IMR-90 (cell line): ENCODE measurements at regions not wholly inside any gene's neighbourhood (a gene's known extent, or its start where the extent isn't known, plus 50 kb on each side); places are given as distances from the start of the nearest gene placed in this dataset.

ENCODE experiments used
- ATAC-seq: fragments of 200-7000 bp; cut with Tn5 transposase; 2 replicates; pipeline ENCODE4 v1.9.1; 2020; ENCODE audit warnings: low read depth, mild to moderate bottlenecking, moderate library complexity
- BruUV-seq: library from RNA; stranded (reverse); fragments of 400-500 nt; replicated peaks from 2 replicates; lab custom pipeline; 2021; lab: Mats Ljungman, UMichigan
- CTCF ChIA-PET: fragments of 300-600 bp; formaldehyde crosslinking; extraction: SDS; loops from one replicate; lab custom pipeline; 2021; ENCODE audit warnings: antibody characterized with exemption; lab: Yijun Ruan, JAX
- POLR2A ChIA-PET: fragments of 300-600 bp; sonication (Branson Sonifier 250); formaldehyde crosslinking; loops from one replicate; lab custom pipeline; 2022; ENCODE audit warnings: antibody characterized with exemption; ENCODE audit not compliant: unreplicated experiment; lab: Charles Lee
- DNase-seq: peaks from one replicate; pipeline ENCODE4 v3.0.0; 2013
- H2AFZ ChIP-seq: replicated peaks from 2 replicates; pipeline ENCODE3; 2013; ENCODE audit warnings: low read length, mild to moderate bottlenecking; ENCODE audit not compliant: poor library complexity
- H2AK5ac ChIP-seq: 2 replicates; pipeline ENCODE4 v1.6.1; 2013; ENCODE audit warnings: low read depth, low read length, inconsistent platforms
- H2AK9ac ChIP-seq: replicated peaks from 2 replicates; pipeline ENCODE3; 2013; ENCODE audit warnings: mild to moderate bottlenecking, low read depth, low read length, moderate library complexity; ENCODE audit not compliant: poor library complexity
- H2BK120ac ChIP-seq: 2 replicates; pipeline ENCODE4 v1.6.1; 2013; ENCODE audit warnings: low read depth, low read length, inconsistent platforms
- H2BK15ac ChIP-seq: 3 replicates; pipeline ENCODE4 v1.6.1; 2013; ENCODE audit warnings: low read depth, low read length, inconsistent platforms
- H2BK20ac ChIP-seq: 2 replicates; pipeline ENCODE4 v1.6.1; 2013; ENCODE audit warnings: low read depth, mild to moderate bottlenecking, inconsistent platforms, low read length, moderate library complexity
- H2BK5ac ChIP-seq: 2 replicates; pipeline ENCODE4 v1.6.1; 2013; ENCODE audit warnings: mild to moderate bottlenecking, low read depth, low read length, inconsistent platforms; ENCODE audit not compliant: poor library complexity, severe bottlenecking
- H3K14ac ChIP-seq: replicated peaks from 2 replicates; pipeline ENCODE4 v1.6.1; 2013; ENCODE audit warnings: low read depth, low read length, inconsistent platforms
- H3K18ac ChIP-seq: 2 replicates; pipeline ENCODE4 v1.6.1; 2013; ENCODE audit warnings: low read depth, low read length, control low read depth
- H3K23ac ChIP-seq: 2 replicates; pipeline ENCODE4 v1.6.1; 2013; ENCODE audit warnings: low read depth, low read length, inconsistent platforms
- H3K27ac ChIP-seq: 2 replicates; pipeline ENCODE4 v1.5.1; 2013; ENCODE audit warnings: mild to moderate bottlenecking, control low read depth, low read length; ENCODE audit not compliant: insufficient read depth
- H3K27me3 ChIP-seq: 2 replicates; pipeline ENCODE4 v1.6.1; 2013; ENCODE audit warnings: low read length; ENCODE audit not compliant: control insufficient read depth, insufficient read depth
- H3K36me3 ChIP-seq: 2 replicates; pipeline ENCODE4 v1.6.1; 2013; ENCODE audit warnings: low read length, mixed read lengths; ENCODE audit not compliant: control insufficient read depth, insufficient read depth
- H3K4ac ChIP-seq: 2 replicates; pipeline ENCODE4 v1.6.1; 2013; ENCODE audit warnings: low read depth, low read length, inconsistent platforms
- H3K4me1 ChIP-seq: 2 replicates; pipeline ENCODE4 v1.6.1; 2013; ENCODE audit warnings: low read length, mixed read lengths; ENCODE audit not compliant: control insufficient read depth, insufficient read depth
- H3K4me2 ChIP-seq: 2 replicates; pipeline ENCODE4 v1.6.1; 2013; ENCODE audit warnings: low read depth, mild to moderate bottlenecking, control low read depth, low read length, moderate library complexity
- H3K4me3 ChIP-seq: 2 replicates; pipeline ENCODE4 v1.5.1; 2013; ENCODE audit warnings: low read depth, mild to moderate bottlenecking, control low read depth, low read length, moderate library complexity; ENCODE audit not compliant: insufficient read depth
- H3K56ac ChIP-seq: 2 replicates; pipeline ENCODE4 v1.6.1; 2013; ENCODE audit warnings: low read length, inconsistent platforms; ENCODE audit not compliant: insufficient read depth; ENCODE audit errors: extremely low read depth
- H3K79me1 ChIP-seq, 2 experiments: 2 replicates each; pipeline ENCODE4 v1.6.1; 2013; ENCODE audit warnings: low read length in 2 of 2, inconsistent platforms in 1 of 2, low read depth in 1 of 2
- H3K9ac ChIP-seq: 2 replicates; pipeline ENCODE4 v1.6.1; 2013; ENCODE audit warnings: low read depth, low read length, control low read depth
- H3K9me1 ChIP-seq: 2 replicates; pipeline ENCODE4 v1.6.1; 2013; ENCODE audit warnings: low read length, inconsistent platforms; ENCODE audit not compliant: insufficient read depth
- H3K9me3 ChIP-seq: 2 replicates; pipeline ENCODE4 v1.6.1; 2013; ENCODE audit warnings: low read length; ENCODE audit not compliant: control insufficient read depth, insufficient read depth
- H4K20me1 ChIP-seq: 2 replicates; pipeline ENCODE4 v1.6.1; 2013; ENCODE audit warnings: low read length, inconsistent platforms; ENCODE audit not compliant: insufficient read depth
- H4K5ac ChIP-seq: 2 replicates; pipeline ENCODE4 v1.6.1; 2013; ENCODE audit warnings: mild to moderate bottlenecking, low read depth, low read length, control low read depth
- H4K8ac ChIP-seq, 2 experiments: 2 replicates each; pipeline ENCODE4 v1.6.1; 2013; ENCODE audit warnings: low read depth in 2 of 2, low read length in 2 of 2, control low read depth in 1 of 2, inconsistent platforms in 1 of 2
- H4K91ac ChIP-seq: 2 replicates; pipeline ENCODE4 v1.6.1; 2013; ENCODE audit warnings: low read depth, low read length, inconsistent platforms; ENCODE audit not compliant: insufficient read depth
- BHLHE40 ChIP-seq: fragments of 150-350 bp; IDR thresholded peaks from 2 replicates; pipeline ENCODE4 v1.6.1; 2016; ENCODE audit warnings: mild to moderate bottlenecking, low read depth, low read length
- CEBPB ChIP-seq: IDR thresholded peaks from 2 replicates; pipeline ENCODE4 v1.6.1; 2012; ENCODE audit warnings: low read depth, low read length, improper control_type of control experiment
- CHD1 ChIP-seq: IDR thresholded peaks from 2 replicates; pipeline ENCODE4 v1.6.1; 2012; ENCODE audit warnings: low read depth, low read length, improper control_type of control experiment
- CTCF ChIP-seq: conservative IDR thresholded peaks from 2 replicates; pipeline ENCODE4 v1.5.1; 2012; ENCODE audit warnings: mild to moderate bottlenecking, low read depth, low read length, improper control_type of control experiment
- FOS ChIP-seq: fragments of 150-350 bp; IDR thresholded peaks from 2 replicates; pipeline ENCODE4 v1.6.1; 2016; ENCODE audit warnings: low read depth, low read length
- MAFK ChIP-seq: IDR thresholded peaks from 2 replicates; pipeline ENCODE4 v1.6.1; 2012; ENCODE audit warnings: low read depth, low read length, improper control_type of control experiment
- MAZ ChIP-seq: IDR thresholded peaks from 2 replicates; pipeline ENCODE4 v1.6.1; 2012; ENCODE audit warnings: low read depth, mild to moderate bottlenecking, low read length, improper control_type of control experiment, moderate library complexity, borderline replicate concordance
- MXI1 ChIP-seq: IDR thresholded peaks from 2 replicates; pipeline ENCODE4 v1.6.1; 2012; ENCODE audit warnings: low read depth, mild to moderate bottlenecking, low read length, moderate library complexity, borderline replicate concordance
- NFE2L2 ChIP-seq: fragments of 150-350 bp; IDR thresholded peaks from 2 replicates; pipeline ENCODE4 v1.6.1; 2016; ENCODE audit warnings: low read depth, mild to moderate bottlenecking, low read length
- POLR2A ChIP-seq: IDR thresholded peaks from 2 replicates; pipeline ENCODE4 v1.6.1; 2012; ENCODE audit warnings: mild to moderate bottlenecking, low read depth, low read length
- RAD21 ChIP-seq: IDR thresholded peaks from 2 replicates; pipeline ENCODE4 v1.6.1; 2012; ENCODE audit warnings: low read length, improper control_type of control experiment
- RCOR1 ChIP-seq: IDR thresholded peaks from 2 replicates; pipeline ENCODE4 v1.6.1; 2012; ENCODE audit warnings: mild to moderate bottlenecking, low read length, improper control_type of control experiment; ENCODE audit not compliant: insufficient replicate concordance
- RFX5 ChIP-seq: IDR thresholded peaks from 2 replicates; pipeline ENCODE4 v1.8.0; 2012; ENCODE audit warnings: low read depth, mild to moderate bottlenecking, low read length, moderate library complexity
- SMC3 ChIP-seq: fragments of 150-350 bp; IDR thresholded peaks from 2 replicates; pipeline ENCODE4 v1.6.1; 2016; ENCODE audit warnings: low read depth, mild to moderate bottlenecking, antibody characterized with exemption, low read length, moderate library complexity
- USF2 ChIP-seq: fragments of 150-350 bp; IDR thresholded peaks from 2 replicates; pipeline ENCODE4 v1.6.1; 2017; ENCODE audit warnings: mild to moderate bottlenecking, antibody characterized with exemption, low read length, low read depth
- WGBS, 2 experiments: methylation state at CpG; one replicate each; pipeline versions ENCODE4 v1.1.5 to v1.1.7; 2013; ENCODE audit warnings: missing lambda C conversion rate in 2 of 2; ENCODE audit not compliant: insufficient read length in 1 of 2; ENCODE audit errors: extremely low coverage in 2 of 2; 5-methylcytosine and 5-hydroxymethylcytosine counted together
- dilution Hi-C: fragments of 300-500 bp; cut with HindIII; formaldehyde crosslinking; loops from one replicate; pipeline ENCODE4 v1.14.3; 2018; ENCODE audit warnings: low sequenced_read_pairs; ENCODE audit not compliant: unreplicated experiment
- in situ Hi-C: fragments of 300-500 bp; cut with MboI; formaldehyde crosslinking; loops from 3 replicates; pipeline ENCODE4 v1.14.3; 2019; ENCODE audit warnings: low sequenced_read_pairs, inconsistent platforms, mixed read lengths
- intact Hi-C: fragments of 100-400 bp; cut with micrococcal nuclease; formaldehyde crosslinking; loops from 2 replicates; pipeline ENCODE4 v1.10.0; 2022
- TF ChIP-seq, protein P1 (sequence below): fragments of 150-350 bp; IDR thresholded peaks from 2 replicates; pipeline ENCODE4 v1.6.1; 2016; ENCODE audit warnings: low read depth, mild to moderate bottlenecking, low read length, moderate library complexity, borderline replicate concordance

DNA sequence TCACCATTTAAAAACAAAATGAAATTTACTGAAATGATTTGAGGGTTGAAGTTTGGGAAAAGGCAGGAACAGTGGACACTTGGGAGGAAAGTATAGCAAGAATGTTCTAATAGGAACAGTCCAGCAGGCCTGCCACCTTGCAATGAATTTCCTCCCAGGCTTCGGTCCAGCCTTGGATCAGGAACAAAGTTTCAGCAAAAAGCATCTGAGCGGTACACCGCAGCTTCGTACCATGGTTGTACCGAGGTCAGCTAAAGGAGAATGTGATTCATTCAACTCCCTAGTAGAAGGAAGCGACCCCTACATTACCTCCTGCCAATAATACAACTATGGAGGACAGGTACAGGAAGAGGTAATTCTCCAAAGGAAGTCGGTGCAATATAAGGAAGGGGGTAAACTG lies 111.4 kb downstream of the ENC1 start:
- CTCF ChIA-PET = no interaction called here
- DNase-seq = no peak

More for the DNA sequence above, 111.4 kb downstream of the ENC1 start:
- no peaks in the 10 kb centered on the region for H3K9me1 ChIP-seq
- H3K4me2 ChIP-seq = no peak overlapping the region
- peaks cover 6% of the 10 kb centered on the region for H3K27me3 ChIP-seq
- no peak overlapping the region for H3K4me3 ChIP-seq
- in situ Hi-C loops = no loop called here
- no peak overlapping the region for H3K14ac ChIP-seq
- H3K9ac ChIP-seq = no peak overlapping the region
- H2AK5ac ChIP-seq = no peak overlapping the region
- no peak overlapping the region for H2BK120ac ChIP-seq
- intact Hi-C loops = no loop called here
- no peak overlapping the region for H3K27ac ChIP-seq
- H3K9me3 ChIP-seq = peaks cover 6% of the 10 kb centered on the region
- no peak overlapping the region for H2BK20ac ChIP-seq
- no peaks in the 10 kb centered on the region for H3K79me1 ChIP-seq
- TF ChIP-seq MAZ (no peak), RCOR1 (no peak), SMC3 (no peak), RFX5 (no peak), CEBPB (no peak), MXI1 (no peak), BHLHE40 (no peak), MAFK (no peak), POLR2A (no peak), USF2 (no peak), FOS (no peak), RAD21 (no peak), CTCF (no peak), NFE2L2 (no peak), CHD1 (no peak)
- TF ChIP-seq, protein P1, sequence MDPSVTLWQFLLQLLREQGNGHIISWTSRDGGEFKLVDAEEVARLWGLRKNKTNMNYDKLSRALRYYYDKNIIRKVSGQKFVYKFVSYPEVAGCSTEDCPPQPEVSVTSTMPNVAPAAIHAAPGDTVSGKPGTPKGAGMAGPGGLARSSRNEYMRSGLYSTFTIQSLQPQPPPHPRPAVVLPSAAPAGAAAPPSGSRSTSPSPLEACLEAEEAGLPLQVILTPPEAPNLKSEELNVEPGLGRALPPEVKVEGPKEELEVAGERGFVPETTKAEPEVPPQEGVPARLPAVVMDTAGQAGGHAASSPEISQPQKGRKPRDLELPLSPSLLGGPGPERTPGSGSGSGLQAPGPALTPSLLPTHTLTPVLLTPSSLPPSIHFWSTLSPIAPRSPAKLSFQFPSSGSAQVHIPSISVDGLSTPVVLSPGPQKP = no peak
- H4K5ac ChIP-seq = no peak overlapping the region
- H3K4ac ChIP-seq = no peak overlapping the region
- H3K4me1 ChIP-seq = no peaks in the 10 kb centered on the region
- no peak overlapping the region for H2BK15ac ChIP-seq
- no peak overlapping the region for H2AK9ac ChIP-seq
- no peak overlapping the region for H3K18ac ChIP-seq
- no peak overlapping the region for H4K8ac ChIP-seq
- no peak overlapping the region for H4K91ac ChIP-seq
- no peak overlapping the region for H2AFZ ChIP-seq
- H3K23ac ChIP-seq = no peak overlapping the region
- no peaks in the 10 kb centered on the region for H4K20me1 ChIP-seq
- H3K56ac ChIP-seq = no peak overlapping the region
- POLR2A ChIA-PET = no interaction called here
- H2BK5ac ChIP-seq = no peak overlapping the region
- no CpG with 5 or more reads among the region's 7 CpGs for WGBS, 2 experiments
- ATAC-seq = no peak
- BruUV-seq = no TSS peak
- no peaks in the 10 kb centered on the region for H3K36me3 ChIP-seq
- dilution Hi-C loops = no loop called here
